22Rv1 (cell line): ENCODE measurements at regions not wholly inside any gene's neighbourhood (a gene's known extent, or its start where the extent isn't known, plus 50 kb on each side); places are given as distances from the start of the nearest gene placed in this dataset.

ENCODE experiments used
- ZFX ChIP-seq: fragments of 450-650 bp; IDR thresholded peaks from 2 replicates; pipeline ENCODE4 v1.6.1; 2017; ENCODE audit warnings: antibody characterized with exemption, borderline replicate concordance
- TF ChIP-seq, protein P1 (sequence below): fragments of 450-650 bp; IDR thresholded peaks from 2 replicates; pipeline ENCODE4 v1.5.1; 2017; ENCODE audit warnings: mild to moderate bottlenecking

DNA sequence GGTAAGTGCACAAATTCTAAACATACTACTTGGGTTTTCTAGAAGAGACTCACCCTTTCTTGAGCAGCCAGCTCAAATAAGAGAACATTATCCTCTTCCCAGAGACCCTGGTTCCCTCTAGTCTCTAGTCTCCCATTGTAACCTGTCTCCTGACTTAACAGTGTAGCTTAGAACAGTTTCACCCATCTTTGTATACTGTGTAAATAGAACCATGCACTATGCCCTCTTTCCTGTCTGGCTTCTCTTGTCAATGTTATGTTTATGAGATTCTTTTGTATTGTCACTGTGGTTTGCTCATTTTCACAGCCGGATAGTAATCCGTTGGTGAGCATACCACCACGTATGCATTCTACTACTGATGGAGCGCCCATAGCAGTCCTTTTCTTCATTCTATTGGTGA is 227.4 kb upstream of the PLPP4 start:
- TF ChIP-seq, protein P1, sequence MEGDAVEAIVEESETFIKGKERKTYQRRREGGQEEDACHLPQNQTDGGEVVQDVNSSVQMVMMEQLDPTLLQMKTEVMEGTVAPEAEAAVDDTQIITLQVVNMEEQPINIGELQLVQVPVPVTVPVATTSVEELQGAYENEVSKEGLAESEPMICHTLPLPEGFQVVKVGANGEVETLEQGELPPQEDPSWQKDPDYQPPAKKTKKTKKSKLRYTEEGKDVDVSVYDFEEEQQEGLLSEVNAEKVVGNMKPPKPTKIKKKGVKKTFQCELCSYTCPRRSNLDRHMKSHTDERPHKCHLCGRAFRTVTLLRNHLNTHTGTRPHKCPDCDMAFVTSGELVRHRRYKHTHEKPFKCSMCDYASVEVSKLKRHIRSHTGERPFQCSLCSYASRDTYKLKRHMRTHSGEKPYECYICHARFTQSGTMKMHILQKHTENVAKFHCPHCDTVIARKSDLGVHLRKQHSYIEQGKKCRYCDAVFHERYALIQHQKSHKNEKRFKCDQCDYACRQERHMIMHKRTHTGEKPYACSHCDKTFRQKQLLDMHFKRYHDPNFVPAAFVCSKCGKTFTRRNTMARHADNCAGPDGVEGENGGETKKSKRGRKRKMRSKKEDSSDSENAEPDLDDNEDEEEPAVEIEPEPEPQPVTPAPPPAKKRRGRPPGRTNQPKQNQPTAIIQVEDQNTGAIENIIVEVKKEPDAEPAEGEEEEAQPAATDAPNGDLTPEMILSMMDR, result no peak
- no peak for TF ChIP-seq ZFX
